CD4-positive, alpha-beta T cell treated with Interleukin-2 at 100 ng/mL for 4 hours (primary cell): ENCODE measurements at regions not wholly inside any gene's neighbourhood (a gene's known extent, or its start where the extent isn't known, plus 50 kb on each side); places are given as distances from the start of the nearest gene placed in this dataset.
"Not testable (repeated sequence)": the region's sequence is repeated elsewhere in the genome, so short reads cannot be mapped to it uniquely, and the experiment has no call there.

Experiments used
- DNase-seq: peaks from one replicate; pipeline ENCODE4 v3.0.0-alpha.2; 2020; ENCODE audit warnings: low spot score

DNA sequence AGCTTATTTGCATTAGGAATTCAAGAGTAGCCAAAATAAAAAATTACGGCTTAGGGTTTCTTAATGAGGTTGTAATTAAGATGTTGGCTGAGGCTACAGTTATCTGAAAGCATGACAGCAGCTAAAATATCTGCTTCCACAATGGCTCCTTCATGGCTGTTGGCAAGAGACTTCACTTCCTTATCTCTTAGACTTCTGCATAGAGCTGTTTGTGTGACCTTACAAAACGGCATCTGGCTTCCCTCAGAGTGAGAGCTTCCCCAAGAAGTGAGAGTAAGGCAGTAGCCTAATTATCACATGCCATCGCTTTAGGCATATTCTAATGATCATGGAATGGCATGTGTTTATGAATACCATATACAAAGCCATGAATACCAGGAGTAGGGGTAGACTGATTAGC, 57.6 kb downstream of the CCDC59 start:
- no peak for DNase-seq

DNA sequence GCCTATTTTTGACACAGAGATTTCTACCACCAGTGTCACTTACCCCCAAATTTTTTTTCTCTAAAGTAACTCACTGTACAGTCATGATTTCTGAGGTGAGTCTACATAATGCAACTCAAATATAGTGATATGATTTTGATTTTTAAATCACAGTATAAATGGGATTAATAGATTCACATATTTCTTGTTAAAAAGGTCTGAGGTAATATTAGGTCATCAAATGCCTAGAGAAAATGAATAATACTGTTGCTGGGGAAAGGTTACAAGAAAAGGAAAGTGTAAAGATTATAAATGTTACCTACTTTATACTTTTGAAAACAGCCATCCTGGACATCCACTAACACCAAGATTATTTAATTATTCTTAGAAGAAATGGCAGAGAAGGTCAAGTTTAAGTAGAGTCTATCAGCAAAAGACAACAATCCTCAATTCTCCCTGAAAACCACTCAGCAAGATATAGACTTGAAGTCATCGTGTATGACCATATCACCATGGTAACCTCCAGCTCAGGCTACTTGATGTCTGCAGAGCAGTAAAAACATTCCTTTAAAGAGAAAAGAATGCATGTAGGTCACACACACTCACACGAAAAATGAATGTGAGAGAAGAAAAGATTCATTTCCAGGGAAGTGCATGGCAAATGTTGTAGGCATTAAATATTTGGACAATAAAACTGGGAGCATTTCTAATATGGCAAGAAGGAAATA, 58.7 kb downstream of the CCDC59 start:
- DNase-seq = no peak

DNA sequence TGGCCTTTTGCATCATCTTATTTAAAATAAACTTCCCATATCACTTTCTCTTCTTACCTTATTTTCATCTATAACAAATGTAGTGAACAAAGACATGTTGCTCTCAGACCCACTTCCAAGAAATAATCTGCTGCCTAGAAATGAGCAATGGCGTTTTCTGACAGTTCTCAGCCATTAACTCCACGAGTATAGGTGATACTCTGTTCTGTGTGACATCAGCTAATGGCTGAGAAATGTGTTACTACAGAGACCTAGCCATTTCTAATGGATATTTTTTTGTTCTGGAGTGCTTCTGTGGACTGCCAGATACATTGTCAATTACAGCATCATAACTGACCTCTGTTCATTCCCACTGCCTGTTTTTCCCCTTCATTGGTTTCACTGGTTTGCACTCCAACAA, 67.8 kb downstream of the CCDC59 start:
- no peak for DNase-seq

DNA sequence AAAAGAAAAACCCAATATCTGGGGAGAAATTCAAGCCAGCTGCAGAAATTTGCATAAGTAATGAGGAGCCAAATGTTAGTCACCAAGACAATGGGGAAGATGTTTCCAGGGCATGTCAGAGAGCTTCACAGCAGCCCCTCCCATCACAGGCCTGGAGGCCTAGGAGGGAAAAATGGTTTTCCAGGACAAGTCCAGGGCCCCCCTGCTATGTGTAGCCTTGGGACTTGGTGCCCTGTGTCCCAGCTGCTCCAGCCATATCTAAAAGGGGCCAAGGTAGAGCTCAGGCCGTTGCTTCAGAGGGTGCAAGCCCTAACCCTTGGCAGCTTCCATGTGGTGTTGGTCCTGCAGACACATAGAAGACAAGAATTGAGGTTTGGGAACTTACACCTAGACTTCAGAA, 76.9 kb downstream of the CCDC59 start:
- not testable (repeated sequence) for DNase-seq

DNA sequence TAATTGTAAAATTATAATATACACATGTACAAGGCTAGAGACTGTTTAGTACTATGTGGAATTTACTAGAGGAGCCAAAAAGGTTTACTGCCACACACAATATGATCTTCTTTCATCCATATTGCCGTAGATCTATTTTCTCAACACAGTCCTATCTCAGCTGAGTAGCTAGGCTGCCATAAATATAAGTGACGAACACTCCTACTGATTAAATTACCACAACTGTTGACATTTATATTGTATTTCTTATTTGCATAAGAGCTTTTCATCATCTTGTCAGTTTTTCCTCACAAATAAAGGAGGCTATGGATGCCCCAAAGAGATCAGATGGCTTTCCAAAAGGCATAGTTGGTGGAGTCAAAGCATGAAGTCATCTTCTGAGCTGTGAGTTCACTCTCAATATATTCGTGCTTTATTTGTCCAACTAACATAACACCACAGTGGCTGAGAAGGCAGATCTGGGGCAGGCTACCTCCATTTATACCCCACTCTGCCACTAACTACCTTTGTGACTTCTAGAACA, 78.6 kb downstream of the CCDC59 start:
- DNase-seq = no peak

DNA sequence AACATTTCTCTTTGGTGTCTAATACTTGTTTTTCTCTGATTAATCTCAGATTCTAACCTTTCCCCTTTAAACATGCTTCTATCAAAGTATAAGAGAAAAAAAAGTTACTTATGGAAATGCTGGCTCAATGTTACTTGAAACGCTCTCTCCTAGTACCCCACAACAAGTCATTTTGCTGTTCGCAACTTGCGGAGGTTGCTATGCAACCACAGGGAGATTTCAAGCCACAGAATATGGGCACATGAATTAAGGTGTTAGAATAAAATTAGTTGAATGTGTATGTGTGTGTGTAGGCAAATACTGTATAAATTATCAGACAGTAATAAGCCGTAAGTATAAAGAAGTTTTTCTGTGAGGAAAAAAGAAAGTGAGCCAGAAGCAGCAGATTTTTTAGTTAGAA, 80.6 kb downstream of the CCDC59 start:
- no peak for DNase-seq

DNA sequence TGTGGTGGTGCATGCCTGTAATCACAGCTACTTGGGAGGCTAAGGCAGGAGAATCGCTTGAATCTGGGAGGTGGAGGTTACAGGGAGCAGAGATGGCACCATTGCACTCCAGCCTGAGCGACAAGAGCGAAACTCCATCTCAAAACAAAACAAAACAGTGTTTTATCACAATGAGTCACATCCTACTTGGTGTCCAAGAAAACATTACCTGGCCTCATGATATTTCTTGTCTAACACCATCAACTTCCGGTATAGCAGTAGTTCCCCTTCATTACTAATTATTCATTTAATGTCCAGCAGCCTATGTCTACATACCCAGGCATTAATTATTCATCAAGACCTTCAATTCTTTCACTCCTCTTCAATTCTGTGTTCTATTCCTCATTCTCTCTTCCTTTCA, 115.5 kb downstream of the CCDC59 start:
- DNase-seq = no peak

DNA sequence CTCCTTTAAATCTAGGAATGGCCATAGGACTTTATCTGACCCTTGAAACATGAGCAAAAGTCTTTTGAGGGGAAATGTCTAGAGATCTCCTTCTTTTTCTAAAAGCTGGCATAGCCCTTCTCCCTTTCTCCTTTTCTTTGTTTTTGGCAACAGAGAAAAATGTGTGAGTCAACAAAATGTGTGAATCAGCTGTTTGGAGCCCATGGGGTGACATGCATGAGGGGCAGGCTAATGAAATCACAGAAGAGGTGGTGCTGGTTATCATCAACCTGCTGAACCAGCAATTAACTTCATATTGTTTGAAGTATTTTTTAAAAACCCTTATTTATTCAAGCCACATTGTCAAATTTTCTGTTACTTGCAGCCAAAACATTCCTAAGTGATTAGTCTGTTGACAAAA, 132.3 kb downstream of the CCDC59 start:
- no peak for DNase-seq

DNA sequence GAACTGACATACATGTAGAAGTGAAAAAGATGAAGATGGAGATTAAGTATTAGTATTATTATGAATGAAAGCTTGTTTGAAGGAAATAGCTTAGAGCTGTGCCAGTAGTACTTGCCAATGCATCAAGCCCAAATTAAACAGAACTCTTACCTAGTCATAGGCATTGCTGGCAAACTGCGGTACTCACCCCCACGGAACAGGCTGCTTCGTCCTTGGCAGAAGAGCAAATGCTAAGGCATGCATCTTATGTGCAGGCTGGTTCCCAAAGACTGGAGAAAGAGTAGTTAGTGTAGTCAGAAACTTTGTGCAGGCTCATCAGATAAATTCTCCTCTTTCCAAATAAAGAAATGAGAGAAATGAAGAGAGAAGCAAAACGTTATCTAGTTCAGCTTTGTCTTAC, 134.8 kb downstream of the CCDC59 start:
- no peak for DNase-seq

DNA sequence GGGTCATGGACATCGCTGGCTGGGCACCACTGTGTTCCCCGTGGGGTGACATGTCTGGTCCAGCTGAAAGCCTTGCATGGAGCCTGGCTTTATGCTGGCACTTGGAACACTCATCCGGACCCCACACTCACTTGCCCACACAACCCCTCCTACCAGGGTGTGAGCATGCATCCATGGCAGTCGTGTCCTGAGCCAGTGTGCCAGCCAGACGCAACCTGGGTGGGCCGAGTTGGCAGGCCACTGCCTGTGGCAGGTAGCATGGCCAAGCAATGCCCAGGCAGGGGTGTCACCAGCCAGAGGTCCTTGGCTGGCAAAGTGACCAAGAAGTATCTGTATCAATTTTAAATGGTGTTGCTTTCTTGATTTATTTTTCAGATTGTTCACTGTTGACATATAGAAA, 141.7 kb downstream of the CCDC59 start:
- DNase-seq = no peak

DNA sequence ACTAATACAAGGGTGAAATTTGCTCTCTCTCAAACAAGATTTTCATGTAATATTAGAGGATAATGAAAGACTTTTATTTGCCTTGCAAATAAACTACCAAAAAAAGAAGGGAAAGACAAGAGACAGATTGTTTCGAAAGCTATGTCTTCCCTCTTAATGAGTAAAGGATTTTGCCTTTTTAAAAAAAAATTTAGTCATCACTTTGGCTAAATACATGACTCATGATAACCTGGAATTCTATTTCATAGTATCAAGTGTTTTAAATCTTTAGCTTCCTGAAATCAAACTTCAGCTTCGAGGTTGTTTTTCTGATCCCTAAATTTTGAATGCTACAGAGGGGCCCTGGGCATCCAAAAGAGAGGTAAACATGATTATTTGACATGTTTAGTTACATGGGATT, 144.4 kb downstream of the CCDC59 start:
- no peak for DNase-seq

DNA sequence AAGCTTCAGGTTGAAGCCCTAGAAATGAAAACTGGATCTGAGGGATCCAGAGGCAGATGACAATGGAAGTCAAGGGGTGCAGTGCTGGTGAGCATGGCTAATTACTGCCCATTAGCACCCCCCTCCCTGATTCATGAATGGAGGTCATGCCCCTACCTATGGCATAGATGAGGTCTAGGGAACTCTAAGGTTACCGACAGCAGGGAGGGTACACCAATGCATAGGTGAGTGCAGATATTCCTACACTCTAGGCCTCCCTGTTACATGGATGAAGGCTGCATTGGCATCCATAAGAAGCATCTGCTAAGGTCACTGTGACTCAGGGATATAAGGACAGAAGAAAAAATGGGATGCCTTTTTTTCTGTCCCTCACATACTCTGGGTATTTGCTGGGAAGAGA, 147.3 kb downstream of the CCDC59 start:
- no peak for DNase-seq

DNA sequence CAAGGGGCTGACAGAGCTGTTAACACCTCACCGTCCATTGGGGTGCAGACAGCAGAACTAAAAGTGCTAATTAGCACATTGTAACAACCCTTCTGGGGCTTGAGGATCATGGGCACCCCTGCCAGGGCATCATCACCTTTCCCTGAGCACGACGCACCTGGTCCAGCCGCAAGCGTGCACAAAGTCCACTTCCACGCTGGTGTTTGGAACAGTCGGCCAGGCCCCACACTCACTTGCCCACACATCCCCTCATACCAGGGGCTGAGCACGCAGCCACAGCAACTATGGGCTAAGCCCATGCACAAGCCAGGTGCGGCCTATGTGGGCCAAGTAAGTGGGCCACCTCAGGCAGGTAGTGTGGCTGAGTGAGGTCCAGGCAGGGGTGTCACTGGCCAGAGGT, 148.7 kb downstream of the CCDC59 start:
- DNase-seq = no peak

DNA sequence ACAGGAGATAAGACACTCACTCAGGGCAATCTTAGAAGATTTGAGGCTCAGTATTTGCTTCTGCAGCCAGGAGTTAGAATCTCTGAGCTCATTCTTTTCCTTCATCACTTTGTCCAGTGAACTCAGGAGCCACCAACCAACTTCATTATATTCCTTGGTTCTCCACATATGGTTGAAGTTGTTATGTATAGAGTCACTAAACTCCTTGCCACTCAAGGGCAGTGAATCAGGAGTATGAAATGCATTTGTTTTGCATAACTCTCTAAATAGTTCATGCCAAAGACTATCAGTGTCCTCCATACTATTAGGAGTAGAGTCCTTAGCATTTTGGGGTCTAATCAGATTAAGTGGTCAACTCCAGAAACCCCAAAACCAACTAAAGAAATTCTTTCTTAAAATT, 150.6 kb downstream of the CCDC59 start:
- DNase-seq = no peak

DNA sequence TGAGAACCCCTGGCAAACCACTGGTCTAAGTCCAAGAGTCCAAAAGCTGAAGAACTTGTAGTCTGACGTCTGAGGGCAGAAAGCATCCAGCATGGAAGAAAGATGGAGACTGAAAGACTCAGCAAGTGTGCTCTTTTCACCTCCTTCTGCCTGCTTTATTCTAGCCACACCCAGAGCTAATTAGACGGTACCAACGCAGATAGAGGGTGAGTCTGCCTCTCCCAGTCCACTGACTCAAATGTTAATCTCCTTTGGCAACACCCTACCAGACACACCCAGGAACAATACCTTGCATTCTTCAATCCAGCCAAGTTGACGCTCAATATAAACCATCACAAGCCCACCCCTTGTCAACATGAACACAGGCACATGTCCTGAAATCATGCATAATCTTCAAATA, 155.1 kb downstream of the CCDC59 start:
- no peak for DNase-seq

DNA sequence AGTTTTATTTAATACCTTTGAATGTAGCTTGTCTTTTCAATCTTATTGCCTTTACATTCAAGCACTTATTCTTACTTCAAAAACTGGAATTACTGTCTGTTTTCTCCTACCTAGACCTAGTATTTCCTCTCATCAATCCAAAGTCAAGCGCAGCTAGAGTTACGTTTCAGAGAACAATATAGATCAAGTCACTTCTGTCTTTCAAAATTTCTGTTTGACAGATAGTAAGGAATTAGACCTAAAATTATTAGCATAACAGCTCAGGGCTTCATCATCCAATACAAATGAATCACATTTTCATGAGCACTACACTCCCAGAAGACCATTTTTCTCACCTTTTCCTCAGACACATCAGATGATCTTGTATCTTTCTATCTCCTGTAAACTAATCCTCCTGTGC, 170.6 kb downstream of the CCDC59 start:
- no peak for DNase-seq

DNA sequence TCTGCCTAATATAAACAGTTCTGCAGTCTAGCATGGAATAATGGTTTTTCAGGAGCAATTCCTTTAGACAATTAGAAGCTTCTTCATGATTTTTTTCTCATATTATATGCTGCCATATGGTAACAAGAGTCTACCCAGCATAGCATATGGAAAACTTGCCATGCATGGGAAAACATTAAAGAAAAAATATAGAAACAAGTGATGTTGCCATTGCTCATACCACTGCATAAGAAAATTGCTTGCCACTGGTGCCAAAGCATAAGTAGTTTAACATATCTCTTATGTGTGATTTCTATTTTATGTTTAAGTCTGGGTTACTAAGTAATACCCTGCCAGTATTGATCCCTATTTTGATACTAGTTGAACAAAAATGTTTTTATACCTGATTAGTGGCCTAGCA, 171.2 kb downstream of the CCDC59 start:
- DNase-seq = no peak

DNA sequence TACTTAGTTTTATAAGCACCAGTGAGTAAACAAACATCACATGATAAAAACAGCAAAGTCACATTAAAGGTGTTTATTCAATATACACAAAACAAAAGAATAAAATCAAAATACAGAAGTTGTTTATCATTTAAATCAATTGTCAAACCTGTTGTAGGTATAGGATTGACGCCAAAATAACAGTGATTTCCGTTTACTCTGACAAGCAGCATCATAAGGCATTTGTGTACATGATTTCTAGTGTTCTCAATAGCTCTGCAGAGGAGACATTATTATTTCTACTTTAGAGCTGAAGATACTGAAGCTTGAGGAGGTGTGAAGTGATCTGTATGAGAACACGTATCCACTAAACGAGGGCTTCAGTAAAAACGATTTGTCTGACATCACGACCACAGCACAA, 171.9 kb downstream of the CCDC59 start:
- no peak for DNase-seq

DNA sequence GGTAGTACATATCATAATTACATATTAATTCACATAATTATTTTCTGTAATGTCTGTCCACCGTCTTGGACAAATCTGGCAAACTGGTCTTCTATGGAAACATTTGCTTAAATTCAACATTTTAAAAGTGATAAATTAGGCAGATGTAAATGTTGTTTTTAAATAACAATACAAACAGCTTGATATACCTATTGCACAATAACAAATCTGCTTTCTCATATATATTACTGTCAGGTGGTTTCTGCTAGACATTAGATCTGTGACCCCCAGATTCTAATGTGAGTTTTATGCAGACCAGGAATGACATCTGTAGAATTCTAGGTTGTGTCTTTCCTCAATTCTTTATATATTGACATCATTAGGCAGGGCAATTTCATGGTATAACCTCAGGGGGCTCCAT, 173.3 kb downstream of the CCDC59 start:
- DNase-seq = no peak

DNA sequence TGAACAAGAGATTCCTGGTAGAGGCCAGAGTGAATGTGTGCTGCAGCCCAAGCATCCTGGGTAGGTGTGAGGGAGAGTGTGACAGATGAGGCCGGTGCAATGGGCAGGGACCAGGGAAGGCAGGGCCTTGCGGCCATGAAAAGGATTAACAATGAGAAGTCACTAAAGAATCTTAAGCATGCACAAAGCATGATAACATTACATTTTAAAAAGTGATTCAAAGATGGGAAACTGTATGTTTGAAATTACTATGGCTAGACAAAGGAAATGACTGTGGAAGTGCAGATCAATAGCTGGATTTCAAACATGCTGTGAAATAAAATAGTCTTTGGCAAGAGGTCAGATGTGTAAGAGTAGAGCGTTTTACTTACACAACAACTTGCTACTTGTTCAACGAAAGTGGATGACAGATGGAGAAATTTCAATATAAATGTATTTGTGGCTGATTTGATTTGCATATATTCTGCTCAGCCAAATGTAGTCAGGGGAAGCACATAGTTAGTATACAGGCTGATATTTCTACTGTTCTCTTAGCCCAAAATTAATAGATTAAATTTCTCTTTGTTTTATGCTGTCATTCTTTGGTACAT, 175.5 kb downstream of the CCDC59 start:
- no peak for DNase-seq

DNA sequence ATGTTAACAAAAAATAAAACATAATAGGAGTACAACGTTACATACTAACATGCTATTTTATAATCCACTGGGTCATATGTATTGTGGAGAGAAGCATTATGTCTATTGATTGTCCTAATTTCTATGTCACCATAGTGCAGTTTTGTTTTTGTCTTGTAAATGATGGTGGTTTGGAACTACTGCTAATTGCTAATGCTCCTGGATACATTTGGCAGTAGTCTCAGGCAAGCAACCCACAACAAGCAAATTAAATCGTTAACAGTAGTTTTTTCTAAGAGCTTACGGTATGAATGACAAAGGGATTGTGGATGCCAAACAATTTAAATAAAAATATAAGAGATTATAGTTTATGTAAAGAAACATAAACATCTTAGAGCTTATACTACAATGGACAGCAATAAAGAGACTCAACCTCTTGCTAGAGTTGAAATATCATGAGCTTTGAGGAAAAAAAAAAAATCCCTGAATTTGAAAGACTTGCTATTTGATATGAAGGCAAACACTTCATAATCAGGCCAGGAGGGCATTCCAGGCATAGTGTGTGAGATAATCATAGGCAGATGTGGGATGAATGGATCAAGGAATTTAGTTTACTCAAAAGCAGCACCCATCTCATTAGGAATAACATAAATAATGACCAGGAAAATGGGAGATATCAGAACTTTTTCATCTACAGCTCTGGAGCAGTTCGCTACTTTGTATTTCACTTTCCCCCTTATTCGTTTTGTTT, 181.3 kb downstream of the CCDC59 start:
- no peak for DNase-seq

DNA sequence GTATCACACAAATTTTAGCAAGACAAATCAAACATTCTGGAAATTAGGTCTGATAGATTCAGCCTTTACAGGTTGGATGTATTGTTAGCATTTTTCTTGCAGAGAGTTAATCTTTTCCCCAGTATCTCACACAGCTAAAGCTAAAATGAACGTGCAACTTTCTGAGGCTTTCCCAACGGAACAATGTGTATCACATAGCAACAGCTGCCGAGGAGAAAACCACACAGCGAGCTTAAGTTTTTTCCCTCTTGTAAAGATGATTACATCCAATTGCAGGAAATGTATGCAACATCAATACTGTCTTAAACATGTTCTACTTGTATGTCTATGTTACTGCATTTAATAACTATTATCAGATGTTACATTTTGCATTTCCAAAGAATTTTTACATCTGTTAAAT, 182.2 kb downstream of the CCDC59 start:
- DNase-seq = no peak

DNA sequence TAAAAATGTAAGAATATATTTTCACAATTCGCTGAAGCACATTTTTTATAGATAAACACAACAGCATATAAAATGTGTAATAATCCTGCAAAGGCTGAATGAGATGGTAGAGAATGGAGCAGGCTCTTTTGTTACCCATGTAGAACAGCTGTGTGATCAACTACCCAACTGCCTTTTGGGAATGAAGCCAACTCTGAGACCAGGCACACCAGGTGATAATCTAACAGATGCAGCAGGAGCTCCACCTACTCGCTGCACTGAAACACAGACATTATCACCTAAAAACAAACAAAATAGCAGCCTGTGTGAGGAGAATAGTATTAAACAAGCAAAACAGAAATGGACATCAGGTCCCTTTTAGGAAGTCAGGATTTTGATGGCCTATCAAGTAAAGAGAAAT, 183.3 kb downstream of the CCDC59 start:
- no peak for DNase-seq
